Urinary bladder (tissue), 3 donors: ENCODE measurements at regions not wholly inside any gene's neighbourhood (a gene's known extent, or its start where the extent isn't known, plus 50 kb on each side); places are given as distances from the start of the nearest gene placed in this dataset.

Experiments
- DNase-seq: peaks from one replicate; pipeline ENCODE4 v3.0.0-alpha.2; 2015; ENCODE audit errors: extremely low spot score
- H3K27ac ChIP-seq: one replicate; pipeline ENCODE4 v1.5.1; 2013; ENCODE audit warnings: low read depth, mild to moderate bottlenecking, moderate library complexity
- H3K36me3 ChIP-seq: one replicate; pipeline ENCODE4 v1.6.1; 2013; ENCODE audit warnings: mild to moderate bottlenecking, moderate library complexity; ENCODE audit not compliant: insufficient read depth
- H3K4me1 ChIP-seq: one replicate; pipeline ENCODE4 v1.6.1; 2013; ENCODE audit warnings: mild to moderate bottlenecking, moderate library complexity; ENCODE audit not compliant: insufficient read depth
- H3K4me3 ChIP-seq: one replicate; pipeline ENCODE4 v1.5.1; 2013; ENCODE audit warnings: low read depth, low read length
- WGBS: extraction: QIAGEN DNeasy Blood & Tissue Kit; methylation state at CpG from one replicate; pipeline ENCODE4 v1.1.7; 2013; 5-methylcytosine and 5-hydroxymethylcytosine counted together
- donor health status: healthy with polysubstance abuse.
- donor health status: healthy.

DNA sequence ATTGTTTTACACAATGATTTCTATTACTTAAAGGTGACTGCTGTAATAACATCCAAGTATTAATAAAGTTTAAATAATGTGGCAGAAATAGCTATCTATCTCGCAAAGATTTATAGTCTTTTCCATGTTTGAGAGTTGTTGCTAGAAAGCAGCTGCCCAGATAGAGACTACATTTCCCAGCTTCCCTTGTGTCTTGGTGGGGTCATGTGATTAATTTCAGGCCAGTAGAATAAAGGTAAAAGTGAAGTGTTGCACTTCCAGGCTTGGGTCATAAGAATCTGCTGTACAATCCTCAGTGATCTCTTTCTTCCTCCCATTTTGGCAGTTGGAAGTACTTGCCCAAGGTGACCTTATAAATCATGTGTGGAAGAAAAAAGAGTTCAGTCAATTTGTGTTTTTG lies 449.7 kb upstream of the USP15 start:
- WGBS = 75% methylated on average over 1 of the region's 1 CpG
- DNase-seq = no peak
- no peak overlapping the region for H3K4me3 ChIP-seq
- H3K4me1 ChIP-seq = no peaks in the 10 kb centered on the region
- H3K36me3 ChIP-seq = no peaks in the 10 kb centered on the region
- no peak overlapping the region for H3K27ac ChIP-seq

DNA sequence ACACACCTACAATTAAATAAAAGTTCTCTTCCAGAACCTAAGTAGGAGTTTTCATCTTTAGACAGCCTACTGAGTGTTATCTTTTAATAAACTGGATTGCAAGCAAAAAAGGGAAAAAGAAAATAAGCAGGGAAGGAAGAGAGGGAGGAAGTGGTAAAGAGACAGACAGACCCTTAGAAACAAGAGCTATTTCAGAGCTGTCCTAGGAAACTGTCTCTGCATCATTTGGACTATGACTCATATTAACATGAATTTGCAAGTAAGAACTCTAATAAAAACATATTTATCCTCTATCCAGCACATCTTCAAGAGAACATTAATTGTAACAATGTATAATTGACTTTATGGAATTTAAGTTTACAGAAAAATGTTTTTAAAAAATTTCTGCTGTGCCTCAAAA lies 438.8 kb upstream of the USP15 start:
- Histone ChIP-seq H3K4me3 (no peak overlapping the region), H3K36me3 (no peaks in the 10 kb centered on the region), H3K27ac (no peak overlapping the region), H3K4me1 (no peaks in the 10 kb centered on the region)
- no peak for DNase-seq

DNA sequence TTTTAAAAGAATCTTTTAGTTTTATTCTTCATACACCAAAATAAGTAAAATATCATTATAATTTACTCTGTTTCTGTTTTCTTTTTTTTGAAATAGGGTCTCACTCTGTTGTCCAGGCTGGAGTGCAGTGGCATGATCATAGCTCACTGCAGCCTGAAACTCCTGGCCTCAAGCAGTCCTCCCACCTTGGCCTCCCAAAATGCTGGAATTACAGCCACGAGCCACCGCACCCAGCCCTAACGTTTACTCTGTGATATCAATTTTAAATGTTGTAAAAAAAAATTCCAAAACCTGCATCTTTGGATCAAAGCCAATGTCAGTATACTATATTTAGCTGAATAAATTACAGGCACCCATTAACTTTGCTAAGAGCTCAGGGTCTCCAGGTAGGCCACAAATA lies 437.1 kb upstream of the USP15 start:
- 83% methylated on average over 3 of the region's 3 CpGs for WGBS
- no peaks in the 10 kb centered on the region for H3K36me3 ChIP-seq
- DNase-seq = no peak
- H3K4me1 ChIP-seq = peaks cover 2% of the 10 kb centered on the region
- no peak overlapping the region for H3K27ac ChIP-seq
- H3K4me3 ChIP-seq = no peak overlapping the region

DNA sequence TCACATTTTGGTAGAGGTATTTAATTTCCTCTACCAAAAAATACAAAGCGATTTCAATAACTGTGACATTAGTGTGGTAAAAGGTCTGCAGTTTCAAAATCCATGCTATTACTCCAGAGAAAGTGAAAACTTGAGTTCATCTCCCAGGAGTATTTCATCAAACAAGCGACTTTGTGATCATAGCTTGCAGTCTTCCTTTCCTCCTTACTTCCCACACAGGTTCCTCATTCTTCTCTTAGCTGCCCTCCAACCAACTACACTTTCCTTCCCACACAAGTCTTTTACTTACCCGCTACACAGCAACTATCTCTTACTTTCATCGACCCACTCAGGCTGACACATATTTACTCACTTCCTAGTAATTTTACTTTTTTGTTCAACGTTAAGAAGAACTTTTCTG lies 413.4 kb upstream of the USP15 start:
- WGBS = 85% methylated on average over 5 of the region's 5 CpGs

DNA sequence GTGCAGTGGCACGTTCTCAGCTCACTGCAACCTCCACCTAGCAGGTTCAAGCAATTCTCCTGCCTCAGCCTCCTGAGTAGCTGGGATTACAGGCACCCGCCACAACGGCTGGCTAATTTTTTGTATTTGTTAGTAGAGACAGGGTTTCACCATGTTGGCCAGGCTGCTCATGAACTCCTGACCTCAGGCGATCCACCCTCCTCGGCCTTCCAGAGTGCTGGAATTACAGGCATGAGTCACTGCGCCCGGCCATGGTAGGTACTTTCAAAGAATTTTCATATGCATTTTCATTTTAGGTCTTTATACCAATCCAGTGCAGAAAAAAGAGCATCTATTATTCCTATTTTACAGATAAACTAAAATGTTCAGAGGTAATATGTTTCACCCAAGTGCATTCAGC lies 411.3 kb upstream of the USP15 start:
- 83% methylated on average over 7 of the region's 7 CpGs for WGBS

More for the DNA sequence above, 413.4 kb upstream of the USP15 start:
- no peaks in the 10 kb centered on the region for H3K36me3 ChIP-seq
- no peak for DNase-seq
- no peak overlapping the region for H3K4me3 ChIP-seq
- H3K27ac ChIP-seq = no peak overlapping the region
- H3K4me1 ChIP-seq = no peaks in the 10 kb centered on the region

DNA sequence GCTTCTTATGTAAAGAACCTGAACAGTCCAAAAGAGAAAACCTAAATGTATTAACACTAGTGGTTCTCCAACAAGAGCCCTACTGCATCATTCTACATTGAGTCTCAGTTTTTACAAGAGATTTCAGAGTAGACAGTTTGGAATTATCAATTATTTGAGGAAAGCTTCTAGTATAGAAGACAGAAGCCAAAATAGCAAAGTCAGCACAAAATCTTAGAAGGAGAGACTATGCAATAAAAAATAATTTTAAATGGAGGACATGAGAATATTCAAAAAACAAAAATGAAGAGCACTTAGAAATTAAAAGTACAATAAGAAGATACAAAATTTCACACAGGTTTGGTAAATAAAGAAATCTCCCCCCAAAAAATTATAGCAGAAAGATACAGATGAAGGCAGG lies 406.3 kb upstream of the USP15 start:
- Histone ChIP-seq H3K4me1 (no peaks in the 10 kb centered on the region), H3K36me3 (no peaks in the 10 kb centered on the region), H3K27ac (no peak overlapping the region), H3K4me3 (no peak overlapping the region)
- DNase-seq = no peak

More for the DNA sequence above, 411.3 kb upstream of the USP15 start:
- Histone ChIP-seq H3K36me3 (no peaks in the 10 kb centered on the region), H3K4me3 (no peak overlapping the region), H3K27ac (no peak overlapping the region), H3K4me1 (no peaks in the 10 kb centered on the region)
- DNase-seq = no peak

DNA sequence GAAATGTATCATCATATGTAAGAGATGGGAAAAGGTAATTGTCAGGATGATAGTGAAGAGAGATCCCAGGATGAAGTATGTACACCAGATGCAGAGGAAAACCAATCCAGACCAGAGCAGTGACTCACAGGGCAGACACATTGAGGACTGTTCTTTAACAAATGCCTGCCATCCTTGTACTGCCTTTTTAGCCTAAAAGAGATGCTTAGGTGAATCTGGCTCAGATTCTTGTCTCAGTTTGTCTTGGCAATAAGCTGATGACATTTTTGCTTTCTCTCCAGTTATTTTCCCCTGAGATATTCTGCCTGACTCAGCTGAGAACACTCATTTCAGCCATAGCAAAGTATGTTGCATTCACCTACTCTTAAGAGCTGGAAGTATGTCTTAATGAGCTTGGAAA lies 405.3 kb upstream of the USP15 start:
- Histone ChIP-seq H3K4me3 (no peak overlapping the region), H3K4me1 (no peaks in the 10 kb centered on the region), H3K36me3 (no peaks in the 10 kb centered on the region), H3K27ac (no peak overlapping the region)
- DNase-seq = no peak

DNA sequence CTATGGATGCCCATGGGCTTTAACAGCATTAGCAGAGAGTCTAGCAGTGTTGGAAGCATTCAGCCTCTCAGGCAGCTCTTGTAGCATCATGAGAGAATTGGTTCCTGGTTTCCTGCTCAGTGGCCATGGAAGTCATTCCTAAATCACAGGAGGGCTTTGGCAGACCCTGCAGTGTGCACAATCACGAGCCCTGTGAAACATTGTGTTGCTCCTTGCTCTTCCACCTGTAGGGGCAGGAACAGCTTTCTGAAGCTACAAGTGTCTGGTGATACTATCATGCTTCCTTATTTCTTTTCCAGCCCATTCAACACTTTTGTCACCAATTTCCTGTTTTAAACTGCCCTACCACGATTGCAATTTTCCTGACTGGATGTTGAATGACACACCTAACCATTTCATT lies 402.2 kb upstream of the USP15 start:
- DNase-seq = no peak
- no peak overlapping the region for H3K4me3 ChIP-seq
- no peaks in the 10 kb centered on the region for H3K36me3 ChIP-seq
- H3K4me1 ChIP-seq = no peaks in the 10 kb centered on the region
- WGBS = 72% methylated on average over 2 of the region's 2 CpGs
- no peak overlapping the region for H3K27ac ChIP-seq

DNA sequence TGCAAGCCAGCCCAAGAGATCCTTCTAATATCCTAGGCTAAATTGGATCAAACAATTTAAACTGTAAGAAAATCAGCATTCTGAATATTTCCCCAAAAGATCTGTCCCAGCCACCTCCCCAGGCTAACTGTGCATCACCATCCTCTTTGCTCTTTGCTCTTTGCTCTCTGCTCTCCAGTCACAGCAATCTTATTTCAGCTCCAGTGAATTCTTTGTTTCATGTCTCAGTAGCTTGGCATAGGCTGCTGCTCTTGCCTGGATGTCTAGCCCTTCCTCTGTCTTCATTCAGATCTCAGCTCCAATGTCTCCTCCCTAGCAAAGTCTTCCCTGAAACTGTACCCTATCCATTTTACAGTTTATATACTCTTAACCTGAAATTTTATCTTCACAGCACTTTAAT lies 399.8 kb upstream of the USP15 start:
- Histone ChIP-seq H3K4me1 (no peaks in the 10 kb centered on the region), H3K27ac (no peak overlapping the region), H3K4me3 (no peak overlapping the region), H3K36me3 (no peaks in the 10 kb centered on the region)
- no peak for DNase-seq

DNA sequence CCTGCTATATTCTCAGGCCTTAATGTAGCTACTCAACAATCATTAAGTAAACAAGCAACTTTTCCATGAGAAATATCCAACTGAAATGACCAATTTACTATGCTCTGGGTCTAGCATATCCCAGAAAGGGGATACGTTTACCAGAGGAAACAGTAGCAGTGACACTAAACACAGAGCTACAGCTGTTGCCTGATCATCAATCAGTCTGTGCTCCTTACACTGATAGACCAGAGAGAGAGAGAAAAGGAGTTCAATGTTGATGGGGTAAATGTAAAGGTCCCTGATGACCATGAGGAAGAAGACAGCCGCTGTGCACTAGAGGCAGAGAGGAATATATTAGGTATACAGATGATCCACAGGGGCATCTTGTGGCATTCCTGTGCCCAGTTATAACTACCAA lies 397.2 kb upstream of the USP15 start:
- no peaks in the 10 kb centered on the region for H3K4me1 ChIP-seq
- H3K27ac ChIP-seq = no peak overlapping the region
- H3K4me3 ChIP-seq = no peak overlapping the region
- no peak for DNase-seq
- H3K36me3 ChIP-seq = no peaks in the 10 kb centered on the region
- 93% methylated on average over 2 of the region's 2 CpGs for WGBS

DNA sequence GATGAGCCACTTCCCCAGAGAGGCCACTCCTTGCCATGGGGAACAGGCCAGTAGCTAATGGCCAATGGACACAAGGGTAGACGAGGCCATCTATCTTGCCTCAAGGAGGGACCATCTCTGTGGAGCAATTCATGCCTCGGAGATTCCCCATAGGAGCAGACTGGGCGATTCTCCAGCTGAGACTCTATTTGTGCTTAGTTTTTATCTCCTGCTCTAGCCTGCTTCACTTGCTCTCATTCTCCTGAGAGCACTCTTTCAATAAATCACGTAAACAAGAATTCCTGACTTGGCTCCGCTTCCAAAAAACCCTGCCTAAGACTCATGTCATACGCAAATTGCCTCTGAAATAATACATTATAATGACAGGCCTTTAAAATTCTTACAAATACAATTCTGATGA lies 396.4 kb upstream of the USP15 start:
- 37% methylated on average over 6 of the region's 6 CpGs for WGBS
- Histone ChIP-seq H3K36me3 (no peaks in the 10 kb centered on the region), H3K4me1 (no peaks in the 10 kb centered on the region), H3K4me3 (no peak overlapping the region), H3K27ac (no peak overlapping the region)
- no peak for DNase-seq

DNA sequence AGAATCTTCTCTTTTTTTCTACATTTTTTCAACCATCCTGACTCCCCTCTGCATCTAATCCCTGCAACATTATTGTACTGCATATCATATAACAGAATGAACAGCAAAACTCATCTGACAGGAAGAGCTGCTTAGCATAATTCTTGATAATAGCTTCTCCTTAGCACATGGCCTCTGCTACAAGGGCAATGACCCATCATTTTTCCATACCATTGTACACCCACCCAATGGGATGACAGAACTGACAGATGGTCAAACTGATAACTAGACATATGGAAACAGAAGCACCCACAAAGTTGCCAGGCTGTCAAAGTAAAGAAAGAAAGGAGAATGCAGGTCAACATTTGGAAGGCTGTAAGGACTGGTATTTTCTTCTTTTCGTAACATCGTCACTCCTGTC lies 390.4 kb upstream of the USP15 start:
- 96% methylated on average over 2 of the region's 2 CpGs for WGBS

DNA sequence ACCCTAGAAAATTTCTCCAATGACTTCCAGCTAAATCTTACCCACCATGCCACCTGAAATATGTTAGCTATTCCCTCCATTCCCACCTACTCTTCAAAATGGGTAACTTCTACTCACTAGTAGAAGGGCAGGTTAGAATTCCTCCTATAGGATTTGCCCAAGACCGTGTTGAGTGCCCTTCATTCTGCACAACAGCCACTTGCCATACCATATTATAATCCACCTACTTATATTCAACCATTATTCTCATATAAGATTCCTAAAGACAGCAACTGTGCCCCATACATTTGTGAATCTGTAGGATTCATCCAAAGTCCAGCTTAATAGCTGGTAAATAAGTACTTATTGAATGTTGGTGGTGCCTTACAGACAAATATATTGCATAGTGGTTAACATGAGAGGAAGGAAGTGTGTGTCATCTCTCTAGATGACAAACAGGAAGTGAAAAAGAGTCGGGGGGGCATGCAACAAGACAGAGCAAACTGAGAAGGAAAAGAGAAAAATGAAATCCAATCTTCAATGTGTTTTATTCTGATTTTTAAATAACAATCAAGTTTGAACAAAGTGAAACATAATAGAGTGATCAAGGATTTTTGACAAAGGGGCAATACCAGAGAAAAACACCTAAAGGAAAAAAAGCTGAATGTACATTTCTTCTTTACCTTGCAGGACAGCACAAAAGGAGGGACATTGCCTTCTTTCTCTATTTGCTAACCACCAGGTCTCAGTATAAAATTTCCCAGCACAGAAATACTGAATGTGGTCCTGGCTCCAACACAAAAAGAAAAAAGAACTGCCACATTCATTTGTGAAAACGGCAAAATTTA lies 389.3 kb upstream of the USP15 start:
- no peak overlapping the region for H3K4me3 ChIP-seq
- DNase-seq = no peak

More for the DNA sequence above, 390.4 kb upstream of the USP15 start:
- no peaks in the 10 kb centered on the region for H3K4me1 ChIP-seq
- DNase-seq = no peak
- no peak overlapping the region for H3K4me3 ChIP-seq
- no peaks in the 10 kb centered on the region for H3K36me3 ChIP-seq
- no peak overlapping the region for H3K27ac ChIP-seq

DNA sequence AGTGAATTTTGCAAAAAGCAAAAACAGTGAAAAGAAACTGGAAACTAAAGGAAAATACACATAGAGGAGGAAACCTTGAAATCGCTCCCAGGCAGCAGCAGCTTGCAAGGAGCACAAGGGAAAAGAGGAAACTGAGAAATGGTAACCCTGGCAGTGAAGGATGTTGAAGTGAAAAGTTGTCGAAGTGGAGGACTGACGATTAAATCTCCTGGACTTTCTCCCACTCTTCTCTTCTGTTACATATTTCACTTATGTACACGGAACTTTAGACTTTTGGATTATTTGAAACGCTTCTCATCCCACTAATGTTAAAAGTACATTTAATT lies 388.8 kb upstream of the USP15 start:
- WGBS = 84% methylated on average over 5 of the region's 5 CpGs
- Histone ChIP-seq H3K4me3 (no peak overlapping the region), H3K36me3 (no peaks in the 10 kb centered on the region), H3K27ac (no peak overlapping the region), H3K4me1 (no peaks in the 10 kb centered on the region)
- DNase-seq = no peak

More for the DNA sequence above, 389.3 kb upstream of the USP15 start:
- Histone ChIP-seq H3K4me1 (no peaks in the 10 kb centered on the region), H3K27ac (no peak overlapping the region), H3K36me3 (no peaks in the 10 kb centered on the region)
- 80% methylated on average over 3 of the region's 3 CpGs for WGBS

DNA sequence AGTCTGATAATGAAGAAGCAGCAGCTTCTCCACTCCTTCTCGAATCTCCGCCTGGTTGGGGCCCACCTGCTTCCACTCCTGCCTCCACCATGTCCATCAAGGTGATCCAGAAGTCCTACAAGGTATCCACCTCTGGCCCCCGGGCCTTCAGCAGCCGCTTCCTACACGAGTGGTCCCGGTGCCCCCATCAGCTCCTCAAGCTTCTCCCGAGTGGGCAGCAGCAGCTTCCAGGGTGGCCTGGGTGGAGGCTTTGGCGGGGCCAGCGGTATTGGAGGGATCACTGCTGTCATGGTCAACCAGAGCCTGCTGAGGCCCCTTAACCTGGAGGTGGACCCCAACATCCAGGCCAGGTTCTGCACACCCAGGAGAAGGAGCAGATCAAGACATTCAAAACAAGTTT lies 381.0 kb upstream of the USP15 start:
- Histone ChIP-seq H3K4me3 (no peak overlapping the region), H3K36me3 (no peaks in the 10 kb centered on the region), H3K4me1 (no peaks in the 10 kb centered on the region), H3K27ac (no peak overlapping the region)
- DNase-seq = no peak
- WGBS = 94% methylated on average over 9 of the region's 9 CpGs
